OCI-LY3 (cell line): ENCODE measurements at regions not wholly inside any gene's neighbourhood (a gene's known extent, or its start where the extent isn't known, plus 50 kb on each side); places are given as distances from the start of the nearest gene placed in this dataset.
"Not testable (repeated sequence)": the region's sequence is repeated elsewhere in the genome, so short reads cannot be mapped to it uniquely, and the experiment has no call there.

Experiments
- H2AFZ ChIP-seq: fragments of 200-600, 300-600 bp; shearing (Covaris generic); 2 replicates; pipeline ENCODE4 v1.6.0; 2014; ENCODE audit warnings: antibody characterized with exemption, low read depth, low read length
- H3K27ac ChIP-seq: fragments of 200-600, 300-600 bp; sonication (generic); 2 replicates; pipeline ENCODE4 v1.5.1; 2014; ENCODE audit warnings: mild to moderate bottlenecking, low read length, moderate library complexity, mixed read lengths
- H3K27me3 ChIP-seq: fragments of 200-600, 300-600 bp; sonication (generic); 2 replicates; pipeline ENCODE4 v1.6.1; 2014; ENCODE audit warnings: low read depth, low read length, mixed read lengths
- H3K36me3 ChIP-seq: fragments of 200-600, 300-600 bp; sonication (generic); replicated peaks from 2 replicates; pipeline ENCODE3; 2014; ENCODE audit warnings: low read depth, low read length, mixed read lengths
- H3K4me1 ChIP-seq: fragments of 300-600, 200-600 bp; sonication (generic); 2 replicates; pipeline ENCODE4 v1.6.1; 2014; ENCODE audit warnings: low read length, mixed read lengths
- H3K4me2 ChIP-seq: fragments of 200-600, 300-600 bp; sonication (generic); 2 replicates; pipeline ENCODE4 v1.6.1; 2014; ENCODE audit warnings: low read length, mixed read lengths
- H3K4me3 ChIP-seq: fragments of 300-600, 200-600 bp; sonication (generic); 2 replicates; pipeline ENCODE4 v1.5.1; 2014; ENCODE audit warnings: antibody characterized with exemption, mild to moderate bottlenecking, low read length, moderate library complexity
- H3K79me2 ChIP-seq: fragments of 300-600, 200-600 bp; shearing (Covaris generic); 2 replicates; pipeline ENCODE4 v1.6.1; 2014; ENCODE audit warnings: mild to moderate bottlenecking, low read length, mixed read lengths
- H3K9ac ChIP-seq: fragments of 300-600, 200-600 bp; shearing (Covaris generic); 2 replicates; pipeline ENCODE4 v1.6.0; 2014; ENCODE audit warnings: mild to moderate bottlenecking, low read length, moderate library complexity
- H3K9me3 ChIP-seq: fragments of 200-600, 300-600 bp; shearing (Covaris generic); 2 replicates; pipeline ENCODE4 v1.6.1; 2014; ENCODE audit warnings: low read length, mixed read lengths; ENCODE audit not compliant: insufficient read depth
- H4K20me1 ChIP-seq: fragments of 200-600, 300-600 bp; sonication (generic); 2 replicates; pipeline ENCODE4 v1.6.1; 2016; ENCODE audit warnings: low read length, mixed read lengths; ENCODE audit not compliant: insufficient read depth
- CTCF ChIP-seq: fragments of 200-600, 300-600 bp; sonication (generic); IDR thresholded peaks from 2 replicates; pipeline ENCODE4 v1.5.1; 2014; ENCODE audit warnings: antibody characterized with exemption, low read length, low read depth
- EZH2phosphoT487 ChIP-seq: fragments of 200-600 bp; shearing (Covaris generic); IDR thresholded peaks from 2 replicates; pipeline ENCODE4 v1.6.1; 2018; ENCODE audit warnings: antibody characterized with exemption, mixed run types, low read depth

- no peaks in the 10 kb centered on the region for H3K79me2 ChIP-seq
- H3K4me1 ChIP-seq, result no peaks in the 10 kb centered on the region
- H2AFZ ChIP-seq, result no peak overlapping the region
- no peaks in the 10 kb centered on the region for H3K9me3 ChIP-seq
- no peaks in the 10 kb centered on the region for H4K20me1 ChIP-seq
- H3K9ac ChIP-seq, result no peak overlapping the region
- TF ChIP-seq EZH2phosphoT487, result no peak
- no peak for TF ChIP-seq CTCF
- H3K27ac ChIP-seq, result no peak overlapping the region
- H3K36me3 ChIP-seq, result no peaks in the 10 kb centered on the region
- no peaks in the 10 kb centered on the region for H3K27me3 ChIP-seq
- H3K4me2 ChIP-seq, result no peak overlapping the region
- no peak overlapping the region for H3K4me3 ChIP-seq
Observed at GRCh38 chr5:85656050-85656449, 961.7 kb upstream of the COX7C start.

GRCh38 chr5:85657328-85657727 lies 960.4 kb upstream of the COX7C start:
- not testable (repeated sequence) for H3K27ac ChIP-seq, H2AFZ ChIP-seq, H3K27me3 ChIP-seq, H4K20me1 ChIP-seq, H3K9me3 ChIP-seq, H3K4me3 ChIP-seq, H3K36me3 ChIP-seq, H3K9ac ChIP-seq, H3K4me1 ChIP-seq, H3K79me2 ChIP-seq, H3K4me2 ChIP-seq

- not testable (repeated sequence) for H3K9ac ChIP-seq, H3K36me3 ChIP-seq, H3K9me3 ChIP-seq, H3K4me1 ChIP-seq, H3K27me3 ChIP-seq, H4K20me1 ChIP-seq, H3K79me2 ChIP-seq, H3K27ac ChIP-seq, H3K4me3 ChIP-seq, H2AFZ ChIP-seq, H3K4me2 ChIP-seq
Observed at GRCh38 chr5:85662969-85663707, 954.6 kb upstream of the COX7C start.

GRCh38 chr5:85663708-85664031 lies 954.1 kb upstream of the COX7C start:
- Histone ChIP-seq H2AFZ (no peak overlapping the region), H3K4me3 (no peak overlapping the region)

GRCh38 chr5:85670417-85670816 lies 947.3 kb upstream of the COX7C start:
- Histone ChIP-seq H3K79me2 (no peaks in the 10 kb centered on the region), H3K36me3 (no peaks in the 10 kb centered on the region), H4K20me1 (no peaks in the 10 kb centered on the region), H3K27me3 (no peaks in the 10 kb centered on the region), H2AFZ (no peak overlapping the region), H3K27ac (no peak overlapping the region), H3K9ac (no peak overlapping the region), H3K9me3 (no peaks in the 10 kb centered on the region), H3K4me1 (no peaks in the 10 kb centered on the region), H3K4me2 (no peak overlapping the region), H3K4me3 (no peak overlapping the region)
- TF ChIP-seq CTCF (no peak), EZH2phosphoT487 (no peak)

More at GRCh38 chr5:85663708-85664031, 954.1 kb upstream of the COX7C start:
- H3K79me2 ChIP-seq, result no peaks in the 10 kb centered on the region
- H3K4me2 ChIP-seq, result no peak overlapping the region
- TF ChIP-seq EZH2phosphoT487 (no peak), CTCF (no peak)
- H3K27me3 ChIP-seq, result no peaks in the 10 kb centered on the region
- H4K20me1 ChIP-seq, result no peaks in the 10 kb centered on the region
- no peak overlapping the region for H3K27ac ChIP-seq
- H3K36me3 ChIP-seq, result no peaks in the 10 kb centered on the region
- no peak overlapping the region for H3K9ac ChIP-seq
- no peaks in the 10 kb centered on the region for H3K4me1 ChIP-seq
- H3K9me3 ChIP-seq, result no peaks in the 10 kb centered on the region
